Mammary epithelial cell (primary cell): ENCODE measurements at regions not wholly inside any gene's neighbourhood (a gene's known extent, or its start where the extent isn't known, plus 50 kb on each side); places are given as distances from the start of the nearest gene placed in this dataset.
"Not testable (repeated sequence)": the region's sequence is repeated elsewhere in the genome, so short reads cannot be mapped to it uniquely, and the experiment has no call there.

Experiments used
- CTCF ChIP-seq, 2 donors: IDR thresholded peaks in 1 of 2; conservative IDR thresholded peaks in 1 of 2; 2 replicates each; pipeline ENCODE4 v1.5.1; 2011 to 2012; ENCODE audit warnings: inconsistent platforms in 2 of 2, low read length in 2 of 2, mild to moderate bottlenecking in 2 of 2, control low read depth in 1 of 2, low read depth in 1 of 2; ENCODE audit not compliant: insufficient read depth in 1 of 2; ENCODE audit errors: extremely low read depth in 1 of 2
- EZH2 ChIP-seq: IDR thresholded peaks from 2 replicates; pipeline ENCODE4 v1.6.1; 2012; ENCODE audit warnings: low read length, inconsistent platforms, borderline replicate concordance

DNA sequence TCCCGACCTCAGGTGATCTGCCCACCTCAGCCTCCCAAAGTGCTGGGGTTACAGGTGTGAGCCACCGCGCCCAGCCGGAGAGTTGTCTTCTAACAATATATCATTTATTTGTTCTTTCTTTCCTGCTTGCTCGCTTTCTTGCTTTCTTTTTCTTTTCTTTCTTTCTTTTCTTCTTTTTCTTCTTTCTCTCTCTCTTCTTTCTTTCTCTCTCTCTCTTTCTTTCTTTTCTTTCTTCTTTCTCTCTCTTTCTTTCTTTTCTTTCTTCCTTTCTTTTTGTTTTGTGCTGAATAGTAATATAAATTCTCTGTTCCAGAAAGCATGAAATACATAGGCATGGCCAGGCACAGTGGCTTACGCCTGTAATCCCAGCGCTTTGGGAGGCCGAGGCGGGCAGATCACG is 73.5 kb upstream of the ZNF644 start:
- not testable (repeated sequence) for TF ChIP-seq EZH2; CTCF (conservative IDR thresholded peaks at IDR 0.05 in 1 of 2, IDR thresholded peaks at IDR 0.05 in 1 of 2; ENCODE audit: extremely low read depth in 1 of 2, insufficient read depth in 1 of 2, low read depth in 1 of 2, low read length in 2 of 2)
